ENCODE measurements at regions not wholly inside any gene's neighbourhood (a gene's known extent, or its start where the extent isn't known, plus 50 kb on each side); places are given as distances from the start of the nearest gene placed in this dataset.

- no peaks in the 10 kb centered on the region for H3K36me3 ChIP-seq (ENCODE audit: control insufficient read depth, insufficient read depth, low read length)
- H3K27me3 ChIP-seq (ENCODE audit: control insufficient read depth, insufficient read depth, low read length), result no peaks in the 10 kb centered on the region
- ATAC-seq (no peak), DNase-seq (ENCODE audit: low read depth, low spot score) (no peak)
- intact Hi-C loops (cut with micrococcal nuclease; ENCODE audit: unreplicated experiment) (no loop called here), in situ Hi-C loops (cut with HindIII; ENCODE audit: low pct_unique_long_range_greater_than_20kb, low sequenced_read_pairs) (no loop called here)
- no peak overlapping the region for H3K4me3 ChIP-seq (ENCODE audit: low read depth in 2 of 2, low read length in 2 of 2)
- ChIA-PET CTCF (no interaction called here), POLR2A (no interaction called here)
- no peak overlapping the region for H3K27ac ChIP-seq (ENCODE audit: low read length)
- no peaks in the 10 kb centered on the region for H3K9me3 ChIP-seq (ENCODE audit: control insufficient read depth, insufficient read depth, low read depth, low read length)
- no peak for TF ChIP-seq TCF7L2 (IDR thresholded peaks at IDR 0.05; ENCODE audit: low read depth, low read length)
- TF ChIP-seq REST (IDR thresholded peaks at IDR 0.05; ENCODE audit: insufficient read depth in 1 of 2, low read depth in 2 of 2, low read length in 1 of 2), result no peak
- no peak for TF ChIP-seq SIN3A (IDR thresholded peaks at IDR 0.05; ENCODE audit: borderline replicate concordance, insufficient read depth, low read depth, low read length)
- TF ChIP-seq CTCF (IDR thresholded peaks at IDR 0.05), result no peak
- TF ChIP-seq POLR2AphosphoS5 (IDR thresholded peaks at IDR 0.05; ENCODE audit: low read depth, low read length), result no peak
- no peaks in the 10 kb centered on the region for H3K4me1 ChIP-seq (ENCODE audit: control insufficient read depth, insufficient read depth, low read length)
- no TSS peak for BruUV-seq (replicated peaks)
Measured at GRCh38 chr5:68818057-68818695, 275.6 kb upstream of the SLC30A5 start.

- ATAC-seq (no peak), DNase-seq (ENCODE audit: low read depth, low spot score) (no peak)
- no TSS peak for BruUV-seq (replicated peaks)
- ChIA-PET CTCF (no interaction called here), POLR2A (no interaction called here)
- TF ChIP-seq CTCF (IDR thresholded peaks at IDR 0.05) (no peak), TCF7L2 (IDR thresholded peaks at IDR 0.05; ENCODE audit: low read depth, low read length) (no peak)
- Histone ChIP-seq H3K4me3 (ENCODE audit: low read depth in 2 of 2, low read length in 2 of 2) (no peak overlapping the region), H3K27ac (ENCODE audit: low read length) (no peak overlapping the region), H3K9me3 (ENCODE audit: control insufficient read depth, insufficient read depth, low read depth, low read length) (no peaks in the 10 kb centered on the region), H3K4me1 (ENCODE audit: control insufficient read depth, insufficient read depth, low read length) (no peaks in the 10 kb centered on the region), H3K27me3 (ENCODE audit: control insufficient read depth, insufficient read depth, low read length) (no peaks in the 10 kb centered on the region; the same call in 1 of the 2 replicates), H3K36me3 (ENCODE audit: control insufficient read depth, insufficient read depth, low read length) (no peaks in the 10 kb centered on the region)
- intact Hi-C loops (cut with micrococcal nuclease; ENCODE audit: unreplicated experiment) (no loop called here), in situ Hi-C loops (cut with HindIII; ENCODE audit: low pct_unique_long_range_greater_than_20kb, low sequenced_read_pairs) (no loop called here)
Measured at GRCh38 chr5:68818870-68819269, 274.9 kb upstream of the SLC30A5 start.
